ENCODE measurements at regions not wholly inside any gene's neighbourhood (a gene's known extent, or its start where the extent isn't known, plus 50 kb on each side); places are given as distances from the start of the nearest gene placed in this dataset.

- no peaks in the 10 kb centered on the region for H3K36me3 Mint-ChIP-seq
- H3K27ac Mint-ChIP-seq = no peak overlapping the region
- H3K4me1 Mint-ChIP-seq (ENCODE audit: low read depth) = no peaks in the 10 kb centered on the region
- H3K4me3 Mint-ChIP-seq = no peak overlapping the region
- H3K9me3 Mint-ChIP-seq (ENCODE audit: low read depth) = no peaks in the 10 kb centered on the region
- peaks cover 4% of the 10 kb centered on the region for H3K27me3 Mint-ChIP-seq
Measured at GRCh38 chr2:88828397-88829137, 137.1 kb downstream of the RPIA start.

- no peak overlapping the region for H3K4me3 Mint-ChIP-seq
- H3K9me3 Mint-ChIP-seq (ENCODE audit: low read depth) = no peaks in the 10 kb centered on the region
- no peaks in the 10 kb centered on the region for H3K4me1 Mint-ChIP-seq (ENCODE audit: low read depth)
- peaks cover 4% of the 10 kb centered on the region for H3K27me3 Mint-ChIP-seq
- H3K36me3 Mint-ChIP-seq = no peaks in the 10 kb centered on the region
- no peak overlapping the region for H3K27ac Mint-ChIP-seq
Measured at GRCh38 chr2:88829607-88830463, 138.4 kb downstream of the RPIA start.

- no peak overlapping the region for H3K4me3 Mint-ChIP-seq
- H3K36me3 Mint-ChIP-seq = no peaks in the 10 kb centered on the region
- peaks cover 4% of the 10 kb centered on the region for H3K27me3 Mint-ChIP-seq
- H3K9me3 Mint-ChIP-seq (ENCODE audit: low read depth) = no peaks in the 10 kb centered on the region
- H3K4me1 Mint-ChIP-seq (ENCODE audit: low read depth) = no peaks in the 10 kb centered on the region
- H3K27ac Mint-ChIP-seq = no peak overlapping the region
Measured at GRCh38 chr2:88831071-88831791, 139.8 kb downstream of the RPIA start.

- Mint-ChIP-seq H3K36me3 (no peaks in the 10 kb centered on the region), H3K9me3 (ENCODE audit: low read depth) (no peaks in the 10 kb centered on the region), H3K27ac (no peak overlapping the region), H3K4me3 (no peak overlapping the region), H3K4me1 (ENCODE audit: low read depth) (no peaks in the 10 kb centered on the region), H3K27me3 (peaks cover 4% of the 10 kb centered on the region)
Measured at GRCh38 chr2:88831792-88832248, 140.3 kb downstream of the RPIA start.

GRCh38 chr2:88832311-88832991 is 141.0 kb downstream of the RPIA start:
- Mint-ChIP-seq H3K36me3 (no peaks in the 10 kb centered on the region), H3K27me3 (peaks cover 4% of the 10 kb centered on the region), H3K4me3 (no peak overlapping the region), H3K27ac (no peak overlapping the region), H3K4me1 (ENCODE audit: low read depth) (no peaks in the 10 kb centered on the region), H3K9me3 (ENCODE audit: low read depth) (no peaks in the 10 kb centered on the region)

GRCh38 chr2:88832992-88833389 is 141.5 kb downstream of the RPIA start:
- H3K4me3 Mint-ChIP-seq = no peak overlapping the region
- no peaks in the 10 kb centered on the region for H3K9me3 Mint-ChIP-seq (ENCODE audit: low read depth)
- H3K4me1 Mint-ChIP-seq (ENCODE audit: low read depth) = no peaks in the 10 kb centered on the region
- H3K36me3 Mint-ChIP-seq = no peaks in the 10 kb centered on the region
- H3K27ac Mint-ChIP-seq = no peak overlapping the region
- peaks cover 4% of the 10 kb centered on the region for H3K27me3 Mint-ChIP-seq

- no peak overlapping the region for H3K27ac Mint-ChIP-seq
- H3K36me3 Mint-ChIP-seq = no peaks in the 10 kb centered on the region
- H3K4me3 Mint-ChIP-seq = no peak overlapping the region
- no peaks in the 10 kb centered on the region for H3K9me3 Mint-ChIP-seq (ENCODE audit: low read depth)
- H3K27me3 Mint-ChIP-seq = peaks cover 4% of the 10 kb centered on the region
- no peaks in the 10 kb centered on the region for H3K4me1 Mint-ChIP-seq (ENCODE audit: low read depth)
Measured at GRCh38 chr2:88834376-88834775, 142.9 kb downstream of the RPIA start.

- H3K4me3 Mint-ChIP-seq = no peak overlapping the region
- H3K27me3 Mint-ChIP-seq = peaks cover 2% of the 10 kb centered on the region
- no peaks in the 10 kb centered on the region for H3K36me3 Mint-ChIP-seq
- H3K9me3 Mint-ChIP-seq (ENCODE audit: low read depth) = no peaks in the 10 kb centered on the region
- H3K27ac Mint-ChIP-seq = no peak overlapping the region
- H3K4me1 Mint-ChIP-seq (ENCODE audit: low read depth) = no peaks in the 10 kb centered on the region
Measured at GRCh38 chr2:88834866-88835265, 143.4 kb downstream of the RPIA start.

GRCh38 chr2:88835726-88836125 is 144.3 kb downstream of the RPIA start:
- no peak overlapping the region for H3K4me3 Mint-ChIP-seq
- no peaks in the 10 kb centered on the region for H3K36me3 Mint-ChIP-seq
- H3K4me1 Mint-ChIP-seq (ENCODE audit: low read depth) = no peaks in the 10 kb centered on the region
- no peaks in the 10 kb centered on the region for H3K9me3 Mint-ChIP-seq (ENCODE audit: low read depth)
- H3K27me3 Mint-ChIP-seq = peaks cover 2% of the 10 kb centered on the region
- H3K27ac Mint-ChIP-seq = no peak overlapping the region

GRCh38 chr2:88836351-88836750 is 144.9 kb downstream of the RPIA start:
- H3K4me1 Mint-ChIP-seq (ENCODE audit: low read depth) = no peaks in the 10 kb centered on the region
- H3K9me3 Mint-ChIP-seq (ENCODE audit: low read depth) = no peaks in the 10 kb centered on the region
- H3K4me3 Mint-ChIP-seq = no peak overlapping the region
- no peaks in the 10 kb centered on the region for H3K36me3 Mint-ChIP-seq
- peaks cover 2% of the 10 kb centered on the region for H3K27me3 Mint-ChIP-seq
- H3K27ac Mint-ChIP-seq = no peak overlapping the region

- no peak overlapping the region for H3K27ac Mint-ChIP-seq
Measured at GRCh38 chr2:88837511-88838160, 146.2 kb downstream of the RPIA start.

GRCh38 chr2:88838165-88838635 is 146.7 kb downstream of the RPIA start:
- H3K36me3 Mint-ChIP-seq = no peaks in the 10 kb centered on the region
- H3K4me3 Mint-ChIP-seq = no peak overlapping the region
- H3K27me3 Mint-ChIP-seq = peaks cover 2% of the 10 kb centered on the region
- no peak overlapping the region for H3K27ac Mint-ChIP-seq
- H3K4me1 Mint-ChIP-seq (ENCODE audit: low read depth) = no peaks in the 10 kb centered on the region
- no peaks in the 10 kb centered on the region for H3K9me3 Mint-ChIP-seq (ENCODE audit: low read depth)

More at GRCh38 chr2:88837511-88838160, 146.2 kb downstream of the RPIA start:
- no peaks in the 10 kb centered on the region for H3K36me3 Mint-ChIP-seq
- H3K9me3 Mint-ChIP-seq (ENCODE audit: low read depth) = no peaks in the 10 kb centered on the region
- no peak overlapping the region for H3K4me3 Mint-ChIP-seq
- peaks cover 2% of the 10 kb centered on the region for H3K27me3 Mint-ChIP-seq
- no peaks in the 10 kb centered on the region for H3K4me1 Mint-ChIP-seq (ENCODE audit: low read depth)

- H3K27me3 Mint-ChIP-seq = peaks cover 2% of the 10 kb centered on the region
- no peaks in the 10 kb centered on the region for H3K36me3 Mint-ChIP-seq
- H3K9me3 Mint-ChIP-seq (ENCODE audit: low read depth) = no peaks in the 10 kb centered on the region
- H3K27ac Mint-ChIP-seq = no peak overlapping the region
- H3K4me1 Mint-ChIP-seq (ENCODE audit: low read depth) = no peaks in the 10 kb centered on the region
- H3K4me3 Mint-ChIP-seq = no peak overlapping the region
Measured at GRCh38 chr2:88841224-88841929, 149.9 kb downstream of the RPIA start.

Data from activated naive CD8-positive, alpha-beta T cell (primary cell).